ENCODE measurements at regions not wholly inside any gene's neighbourhood (a gene's known extent, or its start where the extent isn't known, plus 50 kb on each side); places are given as distances from the start of the nearest gene placed in this dataset.

DNA sequence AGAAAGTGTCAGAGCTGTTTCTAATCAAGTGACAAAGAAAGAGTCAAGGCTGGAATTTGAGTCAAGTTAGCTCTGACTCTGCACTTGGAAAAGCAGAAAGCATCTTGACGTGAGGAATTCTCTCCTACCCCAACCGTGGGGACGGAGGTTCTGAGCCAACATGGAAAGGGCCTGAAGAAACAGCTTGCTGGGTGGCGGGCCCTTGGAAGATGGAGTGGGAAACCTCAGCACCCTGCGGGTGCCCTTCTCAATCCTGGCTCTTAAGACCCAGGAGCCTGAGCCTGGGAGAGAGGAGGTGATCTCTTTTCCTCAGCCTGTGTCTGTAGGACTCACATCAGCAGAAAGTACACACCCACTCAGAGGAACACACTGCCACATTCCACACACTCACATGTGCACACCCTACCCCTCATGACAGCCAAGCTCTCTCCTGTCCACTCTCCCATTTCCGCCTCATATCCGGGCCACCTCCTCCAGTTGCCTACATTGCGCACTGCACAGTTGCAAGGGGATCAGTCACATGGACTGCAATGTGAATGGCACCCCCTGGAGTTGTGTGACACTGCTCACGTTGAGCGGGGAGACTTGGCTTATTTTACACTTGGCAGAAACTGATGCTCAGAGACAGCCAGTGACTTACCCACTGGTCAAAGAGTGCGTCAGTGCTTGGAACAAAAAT is 101.5 kb upstream of the SLC6A6 start:
- TF ChIP-seq, protein P1, sequence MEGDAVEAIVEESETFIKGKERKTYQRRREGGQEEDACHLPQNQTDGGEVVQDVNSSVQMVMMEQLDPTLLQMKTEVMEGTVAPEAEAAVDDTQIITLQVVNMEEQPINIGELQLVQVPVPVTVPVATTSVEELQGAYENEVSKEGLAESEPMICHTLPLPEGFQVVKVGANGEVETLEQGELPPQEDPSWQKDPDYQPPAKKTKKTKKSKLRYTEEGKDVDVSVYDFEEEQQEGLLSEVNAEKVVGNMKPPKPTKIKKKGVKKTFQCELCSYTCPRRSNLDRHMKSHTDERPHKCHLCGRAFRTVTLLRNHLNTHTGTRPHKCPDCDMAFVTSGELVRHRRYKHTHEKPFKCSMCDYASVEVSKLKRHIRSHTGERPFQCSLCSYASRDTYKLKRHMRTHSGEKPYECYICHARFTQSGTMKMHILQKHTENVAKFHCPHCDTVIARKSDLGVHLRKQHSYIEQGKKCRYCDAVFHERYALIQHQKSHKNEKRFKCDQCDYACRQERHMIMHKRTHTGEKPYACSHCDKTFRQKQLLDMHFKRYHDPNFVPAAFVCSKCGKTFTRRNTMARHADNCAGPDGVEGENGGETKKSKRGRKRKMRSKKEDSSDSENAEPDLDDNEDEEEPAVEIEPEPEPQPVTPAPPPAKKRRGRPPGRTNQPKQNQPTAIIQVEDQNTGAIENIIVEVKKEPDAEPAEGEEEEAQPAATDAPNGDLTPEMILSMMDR (IDR thresholded peaks at IDR 0.05; ENCODE audit: low read length): no peak
- TF ChIP-seq EZH2phosphoT487 (IDR thresholded peaks at IDR 0.05; ENCODE audit: low read length) (no peak), EZH2 (optimal IDR thresholded peaks at IDR 0.05; ENCODE audit: low read depth, low read length) (no peak)

Measured in MM.1S (cell line).